Endodermal cell (in vitro differentiated cells): ENCODE measurements at regions not wholly inside any gene's neighbourhood (a gene's known extent, or its start where the extent isn't known, plus 50 kb on each side); places are given as distances from the start of the nearest gene placed in this dataset.

Source experiments
- DNase-seq: peaks from one replicate; pipeline ENCODE4 v3.0.0-alpha.2; 2017
- H3K27ac ChIP-seq: 2 replicates; pipeline ENCODE4 v1.5.1; 2013; ENCODE audit warnings: mild to moderate bottlenecking, low read depth, low read length, moderate library complexity
- H3K27me3 ChIP-seq: 2 replicates; pipeline ENCODE4 v1.6.1; 2013; ENCODE audit warnings: mild to moderate bottlenecking, low read length, moderate library complexity; ENCODE audit not compliant: insufficient read depth, control insufficient read depth, poor library complexity, severe bottlenecking
- H3K36me3 ChIP-seq: 2 replicates; pipeline ENCODE4 v1.7.0; 2013; ENCODE audit warnings: mild to moderate bottlenecking, low read length, moderate library complexity; ENCODE audit not compliant: control insufficient read depth, insufficient read depth
- H3K4me1 ChIP-seq: one replicate; pipeline ENCODE4 v1.7.0; 2013; ENCODE audit warnings: low read length; ENCODE audit not compliant: control insufficient read depth, insufficient read depth
- H3K4me3 ChIP-seq: 2 replicates; pipeline ENCODE4 v1.5.1; 2013; ENCODE audit warnings: mild to moderate bottlenecking, low read length, moderate library complexity
- H3K9ac ChIP-seq: 2 replicates; pipeline ENCODE4 v1.6.1; 2013; ENCODE audit warnings: mild to moderate bottlenecking, low read length, moderate library complexity; ENCODE audit not compliant: poor library complexity, severe bottlenecking; ENCODE audit errors: extremely low read depth
- H3K9me3 ChIP-seq: 2 replicates; pipeline ENCODE4 v1.6.1; 2013; ENCODE audit warnings: mild to moderate bottlenecking, low read length, moderate library complexity; ENCODE audit not compliant: control insufficient read depth
- H3K27ac Mint-ChIP-seq: 2 replicates; pipeline ENCODE4 v1.8.0; 2020; ENCODE audit warnings: mixed read lengths
- H3K27me3 Mint-ChIP-seq: 2 replicates; pipeline ENCODE4 v1.8.0; 2021; ENCODE audit warnings: mild to moderate bottlenecking, mixed read lengths; ENCODE audit not compliant: insufficient read depth
- H3K36me3 Mint-ChIP-seq: 2 replicates; pipeline ENCODE4 v1.8.0; 2020; ENCODE audit warnings: low read depth, mixed read lengths
- H3K4me1 Mint-ChIP-seq: 2 replicates; pipeline ENCODE4 v1.8.0; 2020; ENCODE audit warnings: mixed read lengths
- H3K4me3 Mint-ChIP-seq: 2 replicates; pipeline ENCODE4 v1.8.0; 2020; ENCODE audit warnings: mild to moderate bottlenecking, moderate library complexity, mixed read lengths
- H3K9me3 Mint-ChIP-seq: 2 replicates; pipeline ENCODE4 v1.8.0; 2020; ENCODE audit warnings: mild to moderate bottlenecking, mixed read lengths
- CTCF ChIP-seq: fragments of 200-600 bp; sonication (generic); conservative IDR thresholded peaks from 2 replicates; pipeline ENCODE4 v1.5.0; 2021; ENCODE audit warnings: antibody characterized with exemption, mild to moderate bottlenecking
- WGBS, 2 experiments: methylation state at CpG; one replicate each; pipeline versions ENCODE4 v1.1.5 to v1.1.7; 2013; ENCODE audit warnings: missing lambda C conversion rate in 2 of 2, mixed read lengths in 1 of 2; ENCODE audit not compliant: insufficient coverage in 1 of 2, insufficient read length in 1 of 2; 5-methylcytosine and 5-hydroxymethylcytosine counted together

- Histone ChIP-seq H3K9me3 (no peaks in the 10 kb centered on the region), H3K4me3 (no peak overlapping the region), H3K4me1 (no peaks in the 10 kb centered on the region), H3K27me3 (no peaks in the 10 kb centered on the region), H3K9ac (no peak overlapping the region), H3K36me3 (no peaks in the 10 kb centered on the region), H3K27ac (no peak overlapping the region)
- TF ChIP-seq CTCF: no peak
- no peak overlapping the region for H3K27ac Mint-ChIP-seq
- WGBS, 2 experiments: 87 to 92% methylated on average over 2 to 3 of the region's 3 CpGs
- peaks cover 13% of the 10 kb centered on the region for H3K36me3 Mint-ChIP-seq
- no peaks in the 10 kb centered on the region for H3K4me1 Mint-ChIP-seq
- no peak for DNase-seq
- peaks cover 14% of the 10 kb centered on the region for H3K9me3 Mint-ChIP-seq
- no peaks in the 10 kb centered on the region for H3K27me3 Mint-ChIP-seq
- H3K4me3 Mint-ChIP-seq: no peak overlapping the region
Measured at GRCh38 chr11:96817482-96818399, 427.9 kb downstream of the JRKL start.

GRCh38 chr11:96827164-96827563 lies 437.4 kb downstream of the JRKL start:
- peak; percentile 37 for DNase-seq
- no peaks in the 10 kb centered on the region for H3K4me1 ChIP-seq
- Mint-ChIP-seq H3K27ac (no peak overlapping the region), H3K9me3 (no peaks in the 10 kb centered on the region), H3K4me1 (peaks cover 13% of the 10 kb centered on the region), H3K36me3 (no peaks in the 10 kb centered on the region), H3K4me3 (no peak overlapping the region), H3K27me3 (no peaks in the 10 kb centered on the region)
- no peak overlapping the region for H3K9ac ChIP-seq
- no peak overlapping the region for H3K27ac ChIP-seq
- no peaks in the 10 kb centered on the region for H3K9me3 ChIP-seq
- WGBS, 2 experiments: 75 to 87% methylated on average over 1 to 3 of the region's 4 CpGs
- no peak overlapping the region for H3K4me3 ChIP-seq
- no peaks in the 10 kb centered on the region for H3K27me3 ChIP-seq
- TF ChIP-seq CTCF: peak; percentile 68
- no peaks in the 10 kb centered on the region for H3K36me3 ChIP-seq

DNA sequence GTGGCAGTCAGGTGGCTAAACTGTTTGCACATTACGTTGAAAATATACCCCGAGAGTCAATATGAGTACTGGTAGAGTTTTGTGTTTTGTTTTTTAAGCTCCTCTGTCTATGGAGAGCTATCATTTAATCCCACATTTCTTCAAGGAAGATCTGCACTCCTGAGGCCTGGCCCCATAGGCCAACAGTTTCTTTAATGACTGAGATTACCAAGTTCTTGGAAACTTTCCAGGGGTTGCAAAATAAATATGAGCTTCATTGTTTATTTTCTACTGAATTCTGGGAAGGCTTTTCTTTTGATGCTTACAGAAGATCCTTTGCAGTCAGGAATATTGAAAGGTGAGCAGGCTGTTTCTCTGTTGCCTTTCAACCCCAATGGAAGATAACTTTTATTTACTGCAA lies 452.0 kb downstream of the JRKL start:
- Histone ChIP-seq H3K4me1 (peaks cover 3% of the 10 kb centered on the region), H3K9ac (no peak overlapping the region), H3K9me3 (no peaks in the 10 kb centered on the region), H3K27me3 (no peaks in the 10 kb centered on the region), H3K4me3 (no peak overlapping the region), H3K36me3 (no peaks in the 10 kb centered on the region), H3K27ac (no peak overlapping the region)
- DNase-seq: no peak
- H3K4me1 Mint-ChIP-seq: peaks cover 2% of the 10 kb centered on the region
- H3K27ac Mint-ChIP-seq: no peak overlapping the region
- H3K4me3 Mint-ChIP-seq: no peak overlapping the region
- 90 to 92% methylated on average over 2 of the region's 2 CpGs for WGBS, 2 experiments
- H3K36me3 Mint-ChIP-seq: no peaks in the 10 kb centered on the region
- no peaks in the 10 kb centered on the region for H3K27me3 Mint-ChIP-seq
- no peak for TF ChIP-seq CTCF
- no peaks in the 10 kb centered on the region for H3K9me3 Mint-ChIP-seq
